Neutrophil (primary cell): ENCODE measurements at regions not wholly inside any gene's neighbourhood (a gene's known extent, or its start where the extent isn't known, plus 50 kb on each side); places are given as distances from the start of the nearest gene placed in this dataset.

ENCODE experiments used
- H3K27ac ChIP-seq: fragments of 200-600 bp; sonication (generic); 2 replicates; pipeline ENCODE4 v1.5.1; 2016; ENCODE audit warnings: mild to moderate bottlenecking, moderate library complexity
- H3K27me3 ChIP-seq: fragments of 200-600 bp; sonication (generic); 2 replicates; pipeline ENCODE4 v1.6.0; 2016; ENCODE audit warnings: mild to moderate bottlenecking
- H3K36me3 ChIP-seq: fragments of 200-600 bp; sonication (generic); 2 replicates; pipeline ENCODE4 v1.5.1; 2017
- H3K4me1 ChIP-seq, 2 experiments: fragments of 200-600 bp in 1 of 2; sonication (generic) in 1 of 2; 1 replicate in 1 of 2; 2 replicates in 1 of 2; pipeline versions ENCODE4 v1.5.1 to v1.6.1; 2013 to 2016; ENCODE audit warnings: low read depth in 1 of 2, low read length in 1 of 2, mild to moderate bottlenecking in 1 of 2, moderate library complexity in 1 of 2; ENCODE audit not compliant: control insufficient read depth in 1 of 2, insufficient read depth in 1 of 2
- H3K4me3 ChIP-seq, 2 experiments: fragments of 200-600 bp in 1 of 2; sonication (generic) in 1 of 2; 1 replicate in 1 of 2; 2 replicates in 1 of 2; pipeline ENCODE4 v1.5.1; 2013 to 2016; ENCODE audit warnings: low read depth in 1 of 2, low read length in 1 of 2, mild to moderate bottlenecking in 1 of 2, moderate library complexity in 1 of 2
- H3K9me3 ChIP-seq: fragments of 200-600 bp; sonication (generic); 2 replicates; pipeline ENCODE4 v1.5.1; 2016
- TF ChIP-seq, protein P1 (sequence below): fragments of 200-600 bp; sonication (generic); IDR thresholded peaks from 2 replicates; pipeline ENCODE4 v1.5.1; 2016; ENCODE audit warnings: antibody characterized with exemption

DNA sequence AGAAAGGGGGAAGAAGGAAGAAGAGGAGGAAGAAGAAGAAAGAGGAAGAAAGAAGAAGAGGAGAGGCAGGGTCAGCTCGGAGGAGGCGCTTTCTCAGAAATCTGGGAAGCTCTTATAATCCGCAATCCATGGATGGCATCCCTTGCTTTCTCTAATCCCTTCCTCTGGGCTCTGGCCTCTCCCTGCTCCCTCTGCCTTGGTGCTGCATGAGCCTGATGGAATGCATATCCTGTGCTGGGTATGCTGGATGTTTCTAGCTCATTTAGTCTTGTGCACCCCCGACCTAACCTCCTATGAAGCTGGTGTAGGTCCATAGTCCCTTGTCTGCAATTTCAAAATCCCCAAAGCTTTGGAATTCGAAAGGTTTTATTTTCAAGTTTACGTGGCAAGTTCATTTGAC is 94.2 kb upstream of the MYL2 start:
- Histone ChIP-seq H3K27me3 (peaks cover 64% of the 10 kb centered on the region), H3K36me3 (no peaks in the 10 kb centered on the region), H3K4me1 (no peaks in the 10 kb centered on the region), H3K27ac (no peak overlapping the region), H3K9me3 (no peaks in the 10 kb centered on the region), H3K4me3 (no peak overlapping the region)
- TF ChIP-seq, protein P1, sequence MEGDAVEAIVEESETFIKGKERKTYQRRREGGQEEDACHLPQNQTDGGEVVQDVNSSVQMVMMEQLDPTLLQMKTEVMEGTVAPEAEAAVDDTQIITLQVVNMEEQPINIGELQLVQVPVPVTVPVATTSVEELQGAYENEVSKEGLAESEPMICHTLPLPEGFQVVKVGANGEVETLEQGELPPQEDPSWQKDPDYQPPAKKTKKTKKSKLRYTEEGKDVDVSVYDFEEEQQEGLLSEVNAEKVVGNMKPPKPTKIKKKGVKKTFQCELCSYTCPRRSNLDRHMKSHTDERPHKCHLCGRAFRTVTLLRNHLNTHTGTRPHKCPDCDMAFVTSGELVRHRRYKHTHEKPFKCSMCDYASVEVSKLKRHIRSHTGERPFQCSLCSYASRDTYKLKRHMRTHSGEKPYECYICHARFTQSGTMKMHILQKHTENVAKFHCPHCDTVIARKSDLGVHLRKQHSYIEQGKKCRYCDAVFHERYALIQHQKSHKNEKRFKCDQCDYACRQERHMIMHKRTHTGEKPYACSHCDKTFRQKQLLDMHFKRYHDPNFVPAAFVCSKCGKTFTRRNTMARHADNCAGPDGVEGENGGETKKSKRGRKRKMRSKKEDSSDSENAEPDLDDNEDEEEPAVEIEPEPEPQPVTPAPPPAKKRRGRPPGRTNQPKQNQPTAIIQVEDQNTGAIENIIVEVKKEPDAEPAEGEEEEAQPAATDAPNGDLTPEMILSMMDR = no peak

DNA sequence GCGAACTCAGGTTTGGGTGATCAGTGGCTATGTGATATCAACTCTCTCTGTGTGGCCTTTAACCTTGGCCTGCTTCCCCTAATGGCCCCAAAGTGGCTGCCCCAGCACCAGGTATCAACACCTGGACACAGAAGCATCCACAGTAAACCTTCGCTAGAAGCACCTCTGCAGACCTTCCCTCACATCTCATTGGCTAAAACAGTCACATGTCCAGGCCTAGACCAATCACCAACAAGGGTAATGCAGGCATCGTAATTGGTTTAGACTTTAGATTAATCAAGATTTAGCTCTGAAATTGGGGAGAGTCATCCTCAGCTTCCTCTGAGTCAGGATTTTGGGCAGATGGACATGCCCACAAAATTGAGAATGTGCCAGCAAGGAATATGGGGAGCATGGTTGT is 92.5 kb upstream of the MYL2 start:
- no peaks in the 10 kb centered on the region for H3K9me3 ChIP-seq
- no peaks in the 10 kb centered on the region for H3K36me3 ChIP-seq
- H3K4me3 ChIP-seq = no peak overlapping the region
- H3K27ac ChIP-seq = no peak overlapping the region
- no peaks in the 10 kb centered on the region for H3K4me1 ChIP-seq
- peaks cover 57% of the 10 kb centered on the region for H3K27me3 ChIP-seq
- TF ChIP-seq, protein P1 = no peak

DNA sequence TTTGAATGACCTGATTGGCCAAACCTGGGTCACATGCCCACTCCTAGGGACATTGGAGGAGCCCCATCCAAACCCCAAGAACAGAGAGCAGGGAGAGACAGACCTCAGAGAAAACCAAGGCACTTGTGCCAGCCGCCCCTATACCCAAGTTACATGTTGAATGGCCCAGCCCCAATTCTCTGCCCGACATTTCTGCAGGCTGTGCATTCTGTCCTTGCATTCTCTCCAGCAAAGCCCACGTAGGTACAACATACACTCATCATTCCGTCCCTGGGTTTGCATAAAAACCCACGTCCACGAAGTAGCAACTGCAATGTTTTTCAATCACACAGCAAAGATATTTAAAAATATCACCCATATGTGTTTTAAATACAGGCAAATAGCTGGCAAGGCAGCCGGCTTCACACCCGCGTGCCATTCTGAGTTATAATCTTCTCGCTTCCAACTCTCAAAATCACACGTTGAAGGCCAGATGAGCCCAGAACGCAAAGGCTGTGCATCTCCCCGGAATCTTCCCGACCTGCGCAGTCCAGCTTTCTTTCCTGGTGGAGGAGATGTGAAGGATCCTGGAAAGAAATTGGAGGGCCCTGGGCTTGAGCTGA is 91.7 kb upstream of the MYL2 start:
- Histone ChIP-seq H3K9me3 (no peaks in the 10 kb centered on the region), H3K36me3 (no peaks in the 10 kb centered on the region), H3K27ac (no peak overlapping the region), H3K4me1 (no peaks in the 10 kb centered on the region), H3K4me3 (no peak overlapping the region), H3K27me3 (peaks cover 58% of the 10 kb centered on the region)
- TF ChIP-seq, protein P1 = no peak

DNA sequence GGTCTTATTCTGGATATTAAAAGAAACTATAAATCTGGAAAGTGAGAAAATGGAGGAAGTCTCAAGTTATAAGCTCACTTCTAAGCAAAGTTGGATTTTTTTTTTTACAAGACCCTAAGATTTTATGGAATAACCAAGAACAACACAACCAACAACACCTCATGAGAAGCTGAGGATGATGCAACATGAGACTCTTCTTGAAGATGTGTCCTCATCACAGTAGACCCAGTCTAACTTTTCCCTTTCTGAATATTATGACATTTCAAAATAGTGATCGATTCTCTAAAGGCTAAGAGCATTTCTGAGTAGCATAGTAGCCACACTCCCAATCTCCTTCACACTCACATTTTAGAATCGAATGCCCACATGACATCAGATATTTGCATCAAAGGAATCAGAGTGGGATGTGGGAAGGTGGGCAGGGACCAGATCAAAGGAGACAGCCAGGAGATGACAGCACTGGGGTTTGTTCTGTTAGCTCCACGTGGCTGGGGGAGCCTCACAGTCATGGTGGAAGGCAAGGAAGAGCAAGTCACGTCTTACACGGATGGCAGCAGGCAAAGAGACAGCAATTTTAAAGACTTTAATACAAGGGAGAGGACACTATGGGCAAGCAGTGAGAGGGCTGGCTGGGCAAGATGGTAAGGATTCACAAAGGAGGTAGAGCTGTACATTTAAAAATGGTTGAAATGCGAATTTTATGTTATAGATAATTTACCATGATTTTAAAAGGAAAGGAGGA is 90.7 kb upstream of the MYL2 start:
- Histone ChIP-seq H3K4me1 (no peaks in the 10 kb centered on the region), H3K36me3 (no peaks in the 10 kb centered on the region), H3K4me3 (no peak overlapping the region), H3K9me3 (no peaks in the 10 kb centered on the region), H3K27me3 (peaks cover 54% of the 10 kb centered on the region), H3K27ac (no peak overlapping the region)
- TF ChIP-seq, protein P1 = no peak

DNA sequence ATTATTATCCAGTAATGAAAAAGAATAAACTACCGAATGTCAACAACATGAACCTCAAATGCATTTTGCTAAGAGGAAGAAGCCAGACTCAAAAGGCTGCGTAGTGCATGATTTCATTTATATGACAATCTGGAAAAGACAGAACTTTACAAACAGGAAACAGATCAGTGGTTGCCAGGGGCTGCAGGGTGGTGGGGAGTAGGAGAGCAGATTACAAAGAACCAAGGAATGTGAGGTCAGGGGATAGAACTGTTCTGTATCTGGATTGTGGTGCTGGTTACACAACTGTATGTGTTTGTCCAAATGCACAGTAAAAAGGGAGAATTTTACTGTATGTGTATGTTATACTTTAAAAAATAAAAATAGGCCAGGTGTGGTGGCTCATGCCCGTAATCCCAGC is 89.7 kb upstream of the MYL2 start:
- Histone ChIP-seq H3K4me3 (no peak overlapping the region), H3K9me3 (no peaks in the 10 kb centered on the region), H3K4me1 (no peaks in the 10 kb centered on the region), H3K36me3 (no peaks in the 10 kb centered on the region), H3K27me3 (peaks cover 54% of the 10 kb centered on the region), H3K27ac (no peak overlapping the region)
- TF ChIP-seq, protein P1 = no peak
